ENCODE measurements at regions not wholly inside any gene's neighbourhood (a gene's known extent, or its start where the extent isn't known, plus 50 kb on each side); places are given as distances from the start of the nearest gene placed in this dataset.

- H3K36me3 ChIP-seq (ENCODE audit: control insufficient read depth in 2 of 3, insufficient read depth in 3 of 3, low read length in 3 of 3) = no peaks in the 10 kb centered on the region
- H3K4me3 ChIP-seq (ENCODE audit: low read length in 3 of 3) = no peak overlapping the region
- peak overlapping the region in 1 of 2 donors; percentile 6 for H3K27ac ChIP-seq (ENCODE audit: low read depth in 2 of 2, low read length in 2 of 2)
- intact Hi-C loops (cut with DNase I) = no loop called here
- FAIRE-seq = no peak
- H3K9ac ChIP-seq (ENCODE audit: low read length in 3 of 3) = no peak overlapping the region
- peaks cover 0 to 6% (median 0%) of the 10 kb centered on the region in 3 donors for H3K4me1 ChIP-seq (ENCODE audit: control insufficient read depth in 2 of 3, insufficient read depth in 2 of 3, low read depth in 1 of 3, low read length in 3 of 3)
- peak in 4 of 5 donors; percentile 29 to 65 (median 50) for DNase-seq
- no peaks in the 10 kb centered on the region for H3K9me3 ChIP-seq (ENCODE audit: control insufficient read depth in 2 of 3, insufficient read depth in 1 of 3, low read length in 3 of 3)
- H3K27me3 ChIP-seq (ENCODE audit: control insufficient read depth, insufficient read depth, low read length) = no peaks in the 10 kb centered on the region
- TF ChIP-seq, protein P1, sequence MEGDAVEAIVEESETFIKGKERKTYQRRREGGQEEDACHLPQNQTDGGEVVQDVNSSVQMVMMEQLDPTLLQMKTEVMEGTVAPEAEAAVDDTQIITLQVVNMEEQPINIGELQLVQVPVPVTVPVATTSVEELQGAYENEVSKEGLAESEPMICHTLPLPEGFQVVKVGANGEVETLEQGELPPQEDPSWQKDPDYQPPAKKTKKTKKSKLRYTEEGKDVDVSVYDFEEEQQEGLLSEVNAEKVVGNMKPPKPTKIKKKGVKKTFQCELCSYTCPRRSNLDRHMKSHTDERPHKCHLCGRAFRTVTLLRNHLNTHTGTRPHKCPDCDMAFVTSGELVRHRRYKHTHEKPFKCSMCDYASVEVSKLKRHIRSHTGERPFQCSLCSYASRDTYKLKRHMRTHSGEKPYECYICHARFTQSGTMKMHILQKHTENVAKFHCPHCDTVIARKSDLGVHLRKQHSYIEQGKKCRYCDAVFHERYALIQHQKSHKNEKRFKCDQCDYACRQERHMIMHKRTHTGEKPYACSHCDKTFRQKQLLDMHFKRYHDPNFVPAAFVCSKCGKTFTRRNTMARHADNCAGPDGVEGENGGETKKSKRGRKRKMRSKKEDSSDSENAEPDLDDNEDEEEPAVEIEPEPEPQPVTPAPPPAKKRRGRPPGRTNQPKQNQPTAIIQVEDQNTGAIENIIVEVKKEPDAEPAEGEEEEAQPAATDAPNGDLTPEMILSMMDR (IDR thresholded peaks at IDR 0.05; ENCODE audit: borderline replicate concordance, extremely low read depth, insufficient read depth) = no peak
Measured at GRCh38 chr20:50427719-50428083, 82.5 kb upstream of the PTPN1 start.

GRCh38 chr20:50428097-50428828, 81.9 kb upstream of the PTPN1 start:
- H3K4me1 ChIP-seq (ENCODE audit: control insufficient read depth in 2 of 3, insufficient read depth in 2 of 3, low read depth in 1 of 3, low read length in 3 of 3) = peaks cover 0 to 6% (median 0%) of the 10 kb centered on the region in 3 donors
- TF ChIP-seq, protein P1 (IDR thresholded peaks at IDR 0.05; ENCODE audit: borderline replicate concordance, extremely low read depth, insufficient read depth) = no peak
- no peak overlapping the region for H3K27ac ChIP-seq (ENCODE audit: low read depth in 2 of 2, low read length in 2 of 2)
- no peaks in the 10 kb centered on the region for H3K36me3 ChIP-seq (ENCODE audit: control insufficient read depth in 2 of 3, insufficient read depth in 3 of 3, low read length in 3 of 3)
- H3K9ac ChIP-seq (ENCODE audit: low read length in 3 of 3) = no peak overlapping the region
- no peak overlapping the region for H3K4me3 ChIP-seq (ENCODE audit: low read length in 3 of 3)
- DNase-seq (no peak), FAIRE-seq (no peak)
- no peaks in the 10 kb centered on the region for H3K9me3 ChIP-seq (ENCODE audit: control insufficient read depth in 2 of 3, insufficient read depth in 1 of 3, low read length in 3 of 3)
- H3K27me3 ChIP-seq (ENCODE audit: control insufficient read depth, insufficient read depth, low read length) = no peaks in the 10 kb centered on the region
- intact Hi-C loops (cut with DNase I) = no loop called here

GRCh38 chr20:50429412-50429811, 80.8 kb upstream of the PTPN1 start:
- Histone ChIP-seq H3K4me1 (ENCODE audit: control insufficient read depth in 2 of 3, insufficient read depth in 2 of 3, low read depth in 1 of 3, low read length in 3 of 3) (peaks cover 0 to 6% (median 0%) of the 10 kb centered on the region in 3 donors), H3K9me3 (ENCODE audit: control insufficient read depth in 2 of 3, insufficient read depth in 1 of 3, low read length in 3 of 3) (no peaks in the 10 kb centered on the region), H3K27ac (ENCODE audit: low read depth in 2 of 2, low read length in 2 of 2) (no peak overlapping the region), H3K9ac (ENCODE audit: low read length in 3 of 3) (no peak overlapping the region), H3K4me3 (ENCODE audit: low read length in 3 of 3) (no peak overlapping the region), H3K36me3 (ENCODE audit: control insufficient read depth in 2 of 3, insufficient read depth in 3 of 3, low read length in 3 of 3) (no peaks in the 10 kb centered on the region), H3K27me3 (ENCODE audit: control insufficient read depth, insufficient read depth, low read length) (no peaks in the 10 kb centered on the region)
- TF ChIP-seq, protein P1 (IDR thresholded peaks at IDR 0.05; ENCODE audit: borderline replicate concordance, extremely low read depth, insufficient read depth) = no peak
- intact Hi-C loops (cut with DNase I) = no loop called here
- FAIRE-seq = no peak
- DNase-seq = no peak

All from kidney (tissue), 13 donors.